PC-3 (cell line): ENCODE measurements at regions not wholly inside any gene's neighbourhood (a gene's known extent, or its start where the extent isn't known, plus 50 kb on each side); places are given as distances from the start of the nearest gene placed in this dataset.
"Not testable (repeated sequence)": the region's sequence is repeated elsewhere in the genome, so short reads cannot be mapped to it uniquely, and the experiment has no call there.

Experiments used
- CTCF ChIP-seq: fragments of 300-600 bp; sonication (generic); conservative IDR thresholded peaks from 2 replicates; pipeline ENCODE4 v1.5.1; 2017; ENCODE audit warnings: antibody characterized with exemption, low read depth, mild to moderate bottlenecking, low read length
- EZH2phosphoT487 ChIP-seq: fragments of 300-600 bp; sonication (generic); IDR thresholded peaks from 2 replicates; pipeline ENCODE4 v1.6.1; 2018; ENCODE audit warnings: mild to moderate bottlenecking, antibody characterized with exemption, low read length, borderline replicate concordance

DNA sequence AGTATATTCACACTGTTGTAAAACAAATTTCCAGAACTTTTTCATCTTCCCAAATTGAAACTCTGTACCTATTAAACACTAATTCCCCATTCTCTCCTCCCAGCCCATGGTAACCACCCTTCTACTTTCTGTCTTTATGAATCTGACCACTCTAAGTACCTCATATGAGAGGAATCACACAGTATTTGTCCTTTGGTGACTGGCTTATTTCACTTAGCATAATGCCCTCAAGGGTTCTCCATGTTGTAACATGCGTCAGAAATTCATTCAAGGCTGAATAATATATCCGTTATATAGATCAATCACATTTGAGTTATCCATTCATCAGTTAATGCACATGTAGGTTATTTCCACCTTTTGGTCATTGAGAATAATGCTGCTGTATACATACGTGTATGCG lies 162.2 kb downstream of the GOSR1 start:
- TF ChIP-seq CTCF, EZH2phosphoT487: not testable (repeated sequence)
